Memory B cell (primary cell): ENCODE measurements at regions not wholly inside any gene's neighbourhood (a gene's known extent, or its start where the extent isn't known, plus 50 kb on each side); places are given as distances from the start of the nearest gene placed in this dataset.

ENCODE experiments used
- ATAC-seq: fragments of 150-1000 bp; cut with Tn5 transposase; 2 replicates; pipeline ENCODE4 v1.10.0; 2021; ENCODE audit warnings: low read depth, mild to moderate bottlenecking, moderate library complexity
- DNase-seq, 2 donors: peaks; one replicate each; pipeline ENCODE4 v3.0.0; 2022; ENCODE audit warnings: low spot score in 2 of 2
- H3K27ac Mint-ChIP-seq: one replicate; pipeline ENCODE4 v1.8.0; 2022; ENCODE audit warnings: mild to moderate bottlenecking, moderate library complexity, mixed read lengths
- H3K27me3 Mint-ChIP-seq: one replicate; pipeline ENCODE4 v1.8.0; 2022; ENCODE audit warnings: mixed read lengths
- H3K36me3 Mint-ChIP-seq: one replicate; pipeline ENCODE4 v1.8.0; 2022; ENCODE audit warnings: mild to moderate bottlenecking, mixed read lengths
- H3K4me1 Mint-ChIP-seq: one replicate; pipeline ENCODE4 v1.8.0; 2022; ENCODE audit warnings: mixed read lengths
- H3K4me3 Mint-ChIP-seq: one replicate; pipeline ENCODE4 v1.8.0; 2022; ENCODE audit warnings: mild to moderate bottlenecking, moderate library complexity, mixed read lengths
- H3K9me3 Mint-ChIP-seq: one replicate; pipeline ENCODE4 v1.8.0; 2022; ENCODE audit warnings: mixed read lengths

- H3K9me3 Mint-ChIP-seq = peaks cover 5% of the 10 kb centered on the region
- peak overlapping the region; percentile 85 for H3K27ac Mint-ChIP-seq
- peak overlapping the region; percentile 73 for H3K4me3 Mint-ChIP-seq
- peaks cover 2% of the 10 kb centered on the region for H3K27me3 Mint-ChIP-seq
- ATAC-seq = peak; percentile 96
- DNase-seq = peak; percentile 68 to 79
- peaks cover 5% of the 10 kb centered on the region for H3K36me3 Mint-ChIP-seq
- H3K4me1 Mint-ChIP-seq = peaks cover 31% of the 10 kb centered on the region
Measured at GRCh38 chr1:4027492-4028138, 127.5 kb upstream of the C1orf174 start.

GRCh38 chr1:4028139-4028501 is 128.0 kb upstream of the C1orf174 start:
- peak overlapping the region; percentile 85 for H3K27ac Mint-ChIP-seq
- peaks cover 36% of the 10 kb centered on the region for H3K4me1 Mint-ChIP-seq
- DNase-seq = no peak
- ATAC-seq = no peak
- peak overlapping the region; percentile 17 for H3K4me3 Mint-ChIP-seq
- H3K36me3 Mint-ChIP-seq = peaks cover 5% of the 10 kb centered on the region
- peaks cover 5% of the 10 kb centered on the region for H3K9me3 Mint-ChIP-seq
- peaks cover 2% of the 10 kb centered on the region for H3K27me3 Mint-ChIP-seq

- ATAC-seq = no peak
Measured at GRCh38 chr1:4029376-4029775, 129.3 kb upstream of the C1orf174 start.

GRCh38 chr1:4032571-4032970 is 132.5 kb upstream of the C1orf174 start:
- Mint-ChIP-seq H3K36me3 (peaks cover 5% of the 10 kb centered on the region), H3K27me3 (peaks cover 2% of the 10 kb centered on the region), H3K4me3 (no peak overlapping the region), H3K9me3 (peaks cover 5% of the 10 kb centered on the region), H3K27ac (no peak overlapping the region), H3K4me1 (peaks cover 27% of the 10 kb centered on the region)
- DNase-seq (no peak), ATAC-seq (no peak)

More at GRCh38 chr1:4029376-4029775, 129.3 kb upstream of the C1orf174 start:
- peaks cover 5% of the 10 kb centered on the region for H3K36me3 Mint-ChIP-seq
- H3K4me1 Mint-ChIP-seq = peaks cover 36% of the 10 kb centered on the region
- no peak overlapping the region for H3K27ac Mint-ChIP-seq
- no peak overlapping the region for H3K4me3 Mint-ChIP-seq
- peaks cover 2% of the 10 kb centered on the region for H3K27me3 Mint-ChIP-seq
- H3K9me3 Mint-ChIP-seq = peaks cover 5% of the 10 kb centered on the region
- DNase-seq = no peak

- Mint-ChIP-seq H3K4me3 (no peak overlapping the region), H3K9me3 (peaks cover 5% of the 10 kb centered on the region), H3K4me1 (peaks cover 23% of the 10 kb centered on the region), H3K36me3 (peaks cover 5% of the 10 kb centered on the region), H3K27me3 (peaks cover 2% of the 10 kb centered on the region), H3K27ac (no peak overlapping the region)
- ATAC-seq = no peak
- no peak for DNase-seq
Measured at GRCh38 chr1:4033129-4033676, 133.1 kb upstream of the C1orf174 start.

GRCh38 chr1:4033713-4034112 is 133.6 kb upstream of the C1orf174 start:
- H3K36me3 Mint-ChIP-seq = peaks cover 5% of the 10 kb centered on the region
- DNase-seq (no peak), ATAC-seq (no peak)
- peaks cover 20% of the 10 kb centered on the region for H3K4me1 Mint-ChIP-seq
- no peak overlapping the region for H3K4me3 Mint-ChIP-seq
- peaks cover 5% of the 10 kb centered on the region for H3K9me3 Mint-ChIP-seq
- peaks cover 2% of the 10 kb centered on the region for H3K27me3 Mint-ChIP-seq
- H3K27ac Mint-ChIP-seq = no peak overlapping the region

GRCh38 chr1:4034318-4034887 is 134.3 kb upstream of the C1orf174 start:
- Mint-ChIP-seq H3K4me1 (peaks cover 15% of the 10 kb centered on the region), H3K4me3 (no peak overlapping the region), H3K27me3 (peaks cover 2% of the 10 kb centered on the region), H3K9me3 (peaks cover 5% of the 10 kb centered on the region), H3K27ac (no peak overlapping the region), H3K36me3 (peaks cover 5% of the 10 kb centered on the region)
- ATAC-seq (no peak), DNase-seq (no peak)

GRCh38 chr1:4044967-4045366 is 144.9 kb upstream of the C1orf174 start:
- peaks cover 5% of the 10 kb centered on the region for H3K36me3 Mint-ChIP-seq
- no peak for DNase-seq
- H3K4me3 Mint-ChIP-seq = no peak overlapping the region
- H3K27me3 Mint-ChIP-seq = peaks cover 3% of the 10 kb centered on the region
- ATAC-seq = peak; percentile 87
- H3K27ac Mint-ChIP-seq = no peak overlapping the region
- peaks cover 5% of the 10 kb centered on the region for H3K9me3 Mint-ChIP-seq
- H3K4me1 Mint-ChIP-seq = peaks cover 37% of the 10 kb centered on the region

- peaks cover 5% of the 10 kb centered on the region for H3K36me3 Mint-ChIP-seq
- DNase-seq (no peak), ATAC-seq (peak; percentile 12)
- H3K27me3 Mint-ChIP-seq = peaks cover 4% of the 10 kb centered on the region
- peaks cover 5% of the 10 kb centered on the region for H3K9me3 Mint-ChIP-seq
- H3K4me3 Mint-ChIP-seq = no peak overlapping the region
- no peak overlapping the region for H3K27ac Mint-ChIP-seq
- H3K4me1 Mint-ChIP-seq = peaks cover 38% of the 10 kb centered on the region
Measured at GRCh38 chr1:4045397-4046010, 145.4 kb upstream of the C1orf174 start.

GRCh38 chr1:4046836-4047461 is 146.9 kb upstream of the C1orf174 start:
- H3K4me1 Mint-ChIP-seq = peaks cover 38% of the 10 kb centered on the region
- H3K4me3 Mint-ChIP-seq = peak overlapping the region; percentile 49
- peak overlapping the region; percentile 38 for H3K27ac Mint-ChIP-seq
- ATAC-seq (peak; percentile 27), DNase-seq (no peak)
- H3K36me3 Mint-ChIP-seq = peaks cover 3% of the 10 kb centered on the region
- peaks cover 2% of the 10 kb centered on the region for H3K9me3 Mint-ChIP-seq
- peaks cover 4% of the 10 kb centered on the region for H3K27me3 Mint-ChIP-seq

- H3K27ac Mint-ChIP-seq = peak overlapping the region; percentile 38
- H3K27me3 Mint-ChIP-seq = peaks cover 4% of the 10 kb centered on the region
- peaks cover 3% of the 10 kb centered on the region for H3K36me3 Mint-ChIP-seq
- H3K4me1 Mint-ChIP-seq = peaks cover 38% of the 10 kb centered on the region
- no peak for DNase-seq
- ATAC-seq = no peak
- peak overlapping the region; percentile 30 for H3K4me3 Mint-ChIP-seq
- peaks cover 2% of the 10 kb centered on the region for H3K9me3 Mint-ChIP-seq
Measured at GRCh38 chr1:4047666-4048065, 147.6 kb upstream of the C1orf174 start.

- peaks cover 4% of the 10 kb centered on the region for H3K27me3 Mint-ChIP-seq
- peaks cover 38% of the 10 kb centered on the region for H3K4me1 Mint-ChIP-seq
- H3K27ac Mint-ChIP-seq = no peak overlapping the region
- H3K9me3 Mint-ChIP-seq = peaks cover 2% of the 10 kb centered on the region
- DNase-seq = no peak
- no peak for ATAC-seq
- H3K4me3 Mint-ChIP-seq = no peak overlapping the region
- H3K36me3 Mint-ChIP-seq = peaks cover 3% of the 10 kb centered on the region
Measured at GRCh38 chr1:4048076-4048475, 148.0 kb upstream of the C1orf174 start.

GRCh38 chr1:4048921-4049320 is 148.8 kb upstream of the C1orf174 start:
- peaks cover 4% of the 10 kb centered on the region for H3K27me3 Mint-ChIP-seq
- H3K9me3 Mint-ChIP-seq = peaks cover 2% of the 10 kb centered on the region
- no peak overlapping the region for H3K27ac Mint-ChIP-seq
- H3K36me3 Mint-ChIP-seq = peaks cover 3% of the 10 kb centered on the region
- H3K4me1 Mint-ChIP-seq = peaks cover 35% of the 10 kb centered on the region
- H3K4me3 Mint-ChIP-seq = no peak overlapping the region
- no peak for ATAC-seq
- no peak for DNase-seq

GRCh38 chr1:4050998-4051397 is 150.9 kb upstream of the C1orf174 start:
- peaks cover 3% of the 10 kb centered on the region for H3K36me3 Mint-ChIP-seq

More at GRCh38 chr1:4050998-4051397, 150.9 kb upstream of the C1orf174 start:
- no peak for DNase-seq
- Mint-ChIP-seq H3K4me3 (no peak overlapping the region), H3K4me1 (peaks cover 22% of the 10 kb centered on the region), H3K27ac (no peak overlapping the region), H3K9me3 (peaks cover 2% of the 10 kb centered on the region), H3K27me3 (peaks cover 4% of the 10 kb centered on the region)
- no peak for ATAC-seq
